NB4 (cell line): ENCODE measurements at regions not wholly inside any gene's neighbourhood (a gene's known extent, or its start where the extent isn't known, plus 50 kb on each side); places are given as distances from the start of the nearest gene placed in this dataset.

ENCODE experiments used
- DNase-seq: peaks from one replicate; pipeline ENCODE4 v3.0.0; 2010; ENCODE audit warnings: low read depth
- H3K4me3 ChIP-seq: one replicate; pipeline ENCODE4 v1.5.1; 2011; ENCODE audit warnings: mild to moderate bottlenecking, low read depth, low read length, moderate library complexity
- MYC ChIP-seq: IDR thresholded peaks from 2 replicates; pipeline ENCODE4 v1.6.1; 2011; ENCODE audit warnings: low read depth, low read length
- POLR2A ChIP-seq: IDR thresholded peaks from 2 replicates; pipeline ENCODE4 v1.6.1; 2011; ENCODE audit warnings: mild to moderate bottlenecking; ENCODE audit not compliant: insufficient read length; ENCODE audit errors: extremely low read depth
- TF ChIP-seq, protein P1 (sequence below): IDR thresholded peaks from 2 replicates; pipeline ENCODE4 v1.6.1; 2011; ENCODE audit warnings: low read depth, low read length
- TF ChIP-seq, protein P2 (sequence below): IDR thresholded peaks from one replicate; pipeline ENCODE4 v1.5.1; 2012; ENCODE audit warnings: low read depth, low read length

DNA sequence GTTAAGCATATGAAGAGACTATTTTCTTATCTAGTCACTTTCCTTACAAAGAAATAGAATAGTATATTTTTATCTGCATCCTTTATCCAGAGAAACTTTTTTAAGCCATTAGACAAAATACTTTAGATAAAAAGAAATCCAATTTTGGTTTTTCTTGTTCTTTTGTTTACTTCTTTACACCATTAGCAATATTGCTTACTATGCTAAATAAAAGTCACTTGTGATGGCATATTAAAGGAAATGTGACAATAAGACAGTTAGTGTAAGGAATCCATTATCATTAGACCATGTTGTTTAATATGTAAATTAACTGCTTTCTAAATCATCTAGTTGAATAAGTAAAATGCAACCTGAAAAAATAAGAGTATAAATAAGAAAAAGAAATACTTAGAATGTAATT is 2582.7 kb downstream of the ARAP2 start:
- TF ChIP-seq POLR2A = no peak
- TF ChIP-seq, protein P1, sequence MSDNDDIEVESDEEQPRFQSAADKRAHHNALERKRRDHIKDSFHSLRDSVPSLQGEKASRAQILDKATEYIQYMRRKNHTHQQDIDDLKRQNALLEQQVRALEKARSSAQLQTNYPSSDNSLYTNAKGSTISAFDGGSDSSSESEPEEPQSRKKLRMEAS = no peak
- TF ChIP-seq, protein P2, sequence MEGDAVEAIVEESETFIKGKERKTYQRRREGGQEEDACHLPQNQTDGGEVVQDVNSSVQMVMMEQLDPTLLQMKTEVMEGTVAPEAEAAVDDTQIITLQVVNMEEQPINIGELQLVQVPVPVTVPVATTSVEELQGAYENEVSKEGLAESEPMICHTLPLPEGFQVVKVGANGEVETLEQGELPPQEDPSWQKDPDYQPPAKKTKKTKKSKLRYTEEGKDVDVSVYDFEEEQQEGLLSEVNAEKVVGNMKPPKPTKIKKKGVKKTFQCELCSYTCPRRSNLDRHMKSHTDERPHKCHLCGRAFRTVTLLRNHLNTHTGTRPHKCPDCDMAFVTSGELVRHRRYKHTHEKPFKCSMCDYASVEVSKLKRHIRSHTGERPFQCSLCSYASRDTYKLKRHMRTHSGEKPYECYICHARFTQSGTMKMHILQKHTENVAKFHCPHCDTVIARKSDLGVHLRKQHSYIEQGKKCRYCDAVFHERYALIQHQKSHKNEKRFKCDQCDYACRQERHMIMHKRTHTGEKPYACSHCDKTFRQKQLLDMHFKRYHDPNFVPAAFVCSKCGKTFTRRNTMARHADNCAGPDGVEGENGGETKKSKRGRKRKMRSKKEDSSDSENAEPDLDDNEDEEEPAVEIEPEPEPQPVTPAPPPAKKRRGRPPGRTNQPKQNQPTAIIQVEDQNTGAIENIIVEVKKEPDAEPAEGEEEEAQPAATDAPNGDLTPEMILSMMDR = no peak
- no peak for TF ChIP-seq MYC
- no peak for DNase-seq
- H3K4me3 ChIP-seq = no peak overlapping the region

DNA sequence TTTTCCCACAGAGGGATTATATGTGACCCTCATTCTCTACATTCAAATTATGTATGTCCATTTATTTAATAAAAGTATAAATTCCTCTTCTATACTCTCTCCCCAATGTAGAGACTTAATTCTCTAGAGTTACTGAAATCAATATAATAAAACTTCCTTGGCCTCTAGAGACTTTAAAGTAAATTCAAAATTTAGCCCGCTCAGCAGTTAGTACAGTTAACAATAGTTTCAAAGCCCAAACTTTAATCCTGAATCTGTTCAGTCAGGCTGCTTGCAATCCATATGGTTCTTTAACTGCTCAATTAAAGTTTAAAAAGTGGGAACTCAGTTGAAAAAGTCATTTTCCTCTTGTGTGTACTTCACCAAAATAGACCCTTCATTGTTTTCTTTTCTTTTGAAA is 2558.4 kb downstream of the ARAP2 start:
- H3K4me3 ChIP-seq = no peak overlapping the region
- DNase-seq = no peak
- TF ChIP-seq POLR2A (no peak), MYC (no peak)
- TF ChIP-seq, protein P2 = no peak
- TF ChIP-seq, protein P1 = no peak

DNA sequence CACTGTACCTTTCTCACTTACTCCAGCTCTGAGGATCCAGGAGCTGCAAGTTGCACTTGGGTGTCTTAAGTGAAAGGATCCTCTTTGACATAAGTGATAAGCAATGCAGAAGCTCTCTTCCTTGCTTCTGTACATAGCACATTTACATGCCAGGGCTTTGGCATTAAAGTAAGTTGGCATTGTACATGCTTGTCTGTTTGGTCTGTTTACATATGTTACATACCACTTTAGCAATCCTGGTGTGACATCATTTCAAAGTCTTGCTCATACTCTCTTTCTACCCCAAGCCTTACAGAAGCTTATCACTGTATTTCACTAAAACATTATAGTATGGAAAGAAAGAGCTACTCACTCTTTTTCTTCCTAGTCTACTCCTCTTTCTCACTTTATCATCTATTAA is 2548.3 kb downstream of the ARAP2 start:
- TF ChIP-seq, protein P1 = no peak
- no peak for TF ChIP-seq POLR2A
- TF ChIP-seq MYC = no peak
- TF ChIP-seq, protein P2 = no peak
- DNase-seq = no peak
- no peak overlapping the region for H3K4me3 ChIP-seq

DNA sequence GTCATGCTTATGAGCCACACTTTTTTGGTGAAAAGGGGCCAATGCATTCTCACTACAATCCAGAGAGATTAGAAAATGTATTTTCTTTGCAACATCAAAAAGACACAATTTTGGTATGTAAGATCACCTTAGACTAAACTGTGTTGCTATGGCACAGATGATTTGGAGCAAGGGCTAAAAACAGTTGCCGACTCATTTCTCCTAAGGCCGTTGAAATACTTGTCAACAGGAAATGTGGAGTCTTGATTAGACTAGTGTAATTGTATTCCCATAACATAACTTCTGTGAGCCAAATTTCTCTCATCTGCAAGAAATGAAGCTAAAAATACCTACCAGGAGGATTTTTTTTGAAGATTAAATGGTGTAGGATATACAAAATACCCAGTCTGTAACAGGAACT is 2547.7 kb downstream of the ARAP2 start:
- TF ChIP-seq, protein P1 = no peak
- TF ChIP-seq, protein P2 = no peak
- TF ChIP-seq POLR2A = no peak
- no peak for DNase-seq
- H3K4me3 ChIP-seq = no peak overlapping the region

DNA sequence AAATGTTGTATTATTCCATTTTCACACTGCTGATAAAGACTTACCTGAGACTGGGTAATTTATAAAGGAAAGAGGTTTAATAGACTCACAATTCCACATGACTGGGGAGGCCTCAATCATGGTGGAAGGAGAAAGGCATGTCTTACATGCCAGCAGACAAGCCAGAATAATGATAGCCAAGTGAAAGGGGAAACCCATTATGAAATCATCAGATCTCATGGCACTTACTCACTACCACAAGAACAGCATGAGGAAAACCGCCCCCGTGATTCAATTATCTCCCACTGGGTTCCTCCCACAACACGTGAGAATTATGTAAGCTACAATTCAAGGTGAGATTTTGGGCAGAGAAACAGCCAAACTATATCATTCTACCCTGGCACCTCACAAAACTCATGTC is 2535.1 kb downstream of the ARAP2 start:
- TF ChIP-seq, protein P1 = no peak
- TF ChIP-seq, protein P2 = no peak
- TF ChIP-seq POLR2A (no peak), MYC (no peak)
- H3K4me3 ChIP-seq = no peak overlapping the region

DNA sequence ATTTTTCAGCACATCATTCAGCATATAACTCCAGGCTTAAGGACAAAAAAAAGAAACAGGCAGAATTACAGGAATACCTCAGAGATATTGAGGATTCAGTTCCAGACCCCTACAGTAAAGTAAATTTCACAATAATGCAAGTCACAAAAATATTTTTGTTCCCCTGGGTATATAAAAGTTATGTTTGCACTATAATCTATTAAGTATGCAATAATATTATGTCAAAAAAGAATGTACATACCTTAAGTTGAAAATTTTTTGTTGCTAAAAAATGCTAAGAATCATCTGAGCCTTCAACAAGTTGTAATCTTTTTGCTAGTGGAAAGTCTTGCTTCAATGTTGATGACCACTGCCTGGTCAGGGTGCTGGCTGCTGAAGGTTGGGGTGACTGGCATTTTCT is 2532.5 kb downstream of the ARAP2 start:
- DNase-seq = no peak
- H3K4me3 ChIP-seq = no peak overlapping the region
- TF ChIP-seq POLR2A (no peak), MYC (no peak)
- TF ChIP-seq, protein P2 = no peak
- TF ChIP-seq, protein P1 = no peak

More for the DNA sequence above, 2535.1 kb downstream of the ARAP2 start:
- peak; percentile 23 for DNase-seq
